ENCODE measurements at regions not wholly inside any gene's neighbourhood (a gene's known extent, or its start where the extent isn't known, plus 50 kb on each side); places are given as distances from the start of the nearest gene placed in this dataset.

DNA sequence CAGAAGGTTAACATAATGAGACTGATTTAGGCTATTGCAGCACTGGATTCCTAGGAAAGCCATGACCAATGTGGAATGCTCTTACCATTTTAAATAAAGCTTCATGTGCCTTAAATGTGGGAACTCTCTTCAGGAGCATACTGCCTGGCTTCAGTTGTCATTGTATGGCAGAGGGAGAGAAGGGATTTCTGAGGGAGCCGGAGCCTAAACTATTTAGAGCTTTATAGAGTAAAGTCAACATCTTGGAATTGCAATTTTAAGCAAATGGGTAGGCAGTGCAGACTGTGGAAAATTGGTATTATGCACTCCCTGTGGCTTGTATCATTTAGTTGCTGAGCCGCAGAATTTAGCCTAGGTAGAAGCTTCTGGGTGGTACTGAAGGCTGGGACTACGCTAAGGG lies 2041.4 kb downstream of the PCDH9 start:
- TF ChIP-seq EZH2phosphoT487 (IDR thresholded peaks at IDR 0.05; ENCODE audit: borderline replicate concordance, low read length), result no peak
- TF ChIP-seq, protein P1, sequence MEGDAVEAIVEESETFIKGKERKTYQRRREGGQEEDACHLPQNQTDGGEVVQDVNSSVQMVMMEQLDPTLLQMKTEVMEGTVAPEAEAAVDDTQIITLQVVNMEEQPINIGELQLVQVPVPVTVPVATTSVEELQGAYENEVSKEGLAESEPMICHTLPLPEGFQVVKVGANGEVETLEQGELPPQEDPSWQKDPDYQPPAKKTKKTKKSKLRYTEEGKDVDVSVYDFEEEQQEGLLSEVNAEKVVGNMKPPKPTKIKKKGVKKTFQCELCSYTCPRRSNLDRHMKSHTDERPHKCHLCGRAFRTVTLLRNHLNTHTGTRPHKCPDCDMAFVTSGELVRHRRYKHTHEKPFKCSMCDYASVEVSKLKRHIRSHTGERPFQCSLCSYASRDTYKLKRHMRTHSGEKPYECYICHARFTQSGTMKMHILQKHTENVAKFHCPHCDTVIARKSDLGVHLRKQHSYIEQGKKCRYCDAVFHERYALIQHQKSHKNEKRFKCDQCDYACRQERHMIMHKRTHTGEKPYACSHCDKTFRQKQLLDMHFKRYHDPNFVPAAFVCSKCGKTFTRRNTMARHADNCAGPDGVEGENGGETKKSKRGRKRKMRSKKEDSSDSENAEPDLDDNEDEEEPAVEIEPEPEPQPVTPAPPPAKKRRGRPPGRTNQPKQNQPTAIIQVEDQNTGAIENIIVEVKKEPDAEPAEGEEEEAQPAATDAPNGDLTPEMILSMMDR (IDR thresholded peaks at IDR 0.05; ENCODE audit: low read depth, low read length, poor library complexity, severe bottlenecking), result no peak
